Neural progenitor cell (in vitro differentiated cells): ENCODE measurements at regions not wholly inside any gene's neighbourhood (a gene's known extent, or its start where the extent isn't known, plus 50 kb on each side); places are given as distances from the start of the nearest gene placed in this dataset.

Experiments used
- EZH2 ChIP-seq: fragments of 200-600 bp; sonication (generic); IDR thresholded peaks from 2 replicates; pipeline ENCODE4 v1.6.1; 2017; ENCODE audit warnings: antibody characterized with exemption, mild to moderate bottlenecking, moderate library complexity
- EZH2phosphoT487 ChIP-seq: fragments of 200-600 bp; sonication (generic); IDR thresholded peaks from 2 replicates; pipeline ENCODE4 v1.6.1; 2017; ENCODE audit warnings: antibody characterized with exemption
- TF ChIP-seq, protein P1 (sequence below): fragments of 200-600 bp; sonication (generic); IDR thresholded peaks from 2 replicates; pipeline ENCODE4 v1.5.1; 2017; ENCODE audit warnings: antibody characterized with exemption, mild to moderate bottlenecking

DNA sequence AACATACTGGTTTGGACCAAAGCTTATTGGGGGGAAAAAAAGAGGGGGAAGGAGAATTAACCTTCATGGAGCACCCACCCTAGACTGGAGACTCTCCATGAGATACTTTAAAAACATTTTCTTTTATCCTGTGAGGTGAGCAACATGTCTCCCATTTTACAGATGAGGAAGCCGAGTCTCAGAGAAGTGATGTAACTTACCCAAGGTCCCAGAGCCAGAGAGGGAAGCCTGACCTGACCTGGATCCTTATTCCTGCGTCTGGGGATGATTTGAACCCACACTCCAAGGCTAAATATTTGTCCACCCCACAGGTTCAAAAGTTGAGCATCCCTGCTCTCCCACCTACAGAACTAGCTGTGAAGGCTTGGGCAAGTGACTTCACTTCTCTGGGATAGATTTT lies 137.9 kb upstream of the JUN start:
- TF ChIP-seq EZH2 (no peak), EZH2phosphoT487 (no peak)
- TF ChIP-seq, protein P1, sequence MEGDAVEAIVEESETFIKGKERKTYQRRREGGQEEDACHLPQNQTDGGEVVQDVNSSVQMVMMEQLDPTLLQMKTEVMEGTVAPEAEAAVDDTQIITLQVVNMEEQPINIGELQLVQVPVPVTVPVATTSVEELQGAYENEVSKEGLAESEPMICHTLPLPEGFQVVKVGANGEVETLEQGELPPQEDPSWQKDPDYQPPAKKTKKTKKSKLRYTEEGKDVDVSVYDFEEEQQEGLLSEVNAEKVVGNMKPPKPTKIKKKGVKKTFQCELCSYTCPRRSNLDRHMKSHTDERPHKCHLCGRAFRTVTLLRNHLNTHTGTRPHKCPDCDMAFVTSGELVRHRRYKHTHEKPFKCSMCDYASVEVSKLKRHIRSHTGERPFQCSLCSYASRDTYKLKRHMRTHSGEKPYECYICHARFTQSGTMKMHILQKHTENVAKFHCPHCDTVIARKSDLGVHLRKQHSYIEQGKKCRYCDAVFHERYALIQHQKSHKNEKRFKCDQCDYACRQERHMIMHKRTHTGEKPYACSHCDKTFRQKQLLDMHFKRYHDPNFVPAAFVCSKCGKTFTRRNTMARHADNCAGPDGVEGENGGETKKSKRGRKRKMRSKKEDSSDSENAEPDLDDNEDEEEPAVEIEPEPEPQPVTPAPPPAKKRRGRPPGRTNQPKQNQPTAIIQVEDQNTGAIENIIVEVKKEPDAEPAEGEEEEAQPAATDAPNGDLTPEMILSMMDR, result no peak
